MG63 (cell line): ENCODE measurements at regions not wholly inside any gene's neighbourhood (a gene's known extent, or its start where the extent isn't known, plus 50 kb on each side); places are given as distances from the start of the nearest gene placed in this dataset.
A peak's percentile ranks its signal among the peaks of the same experiment; 100 is the strongest.
"Not testable (repeated sequence)": the region's sequence is repeated elsewhere in the genome, so short reads cannot be mapped to it uniquely, and the experiment has no call there.

ENCODE experiments used
- DNase-seq: peaks from one replicate; pipeline ENCODE4 v3.0.0-alpha.2; 2020
- H3K27me3 ChIP-seq: fragments of 250-450 bp; sonication (Bioruptor Pico); 2 replicates; pipeline ENCODE4 v1.5.1; 2020; ENCODE audit warnings: mild to moderate bottlenecking, moderate library complexity
- H3K36me3 ChIP-seq: fragments of 250-450 bp; sonication (Bioruptor Pico); 2 replicates; pipeline ENCODE4 v1.5.1; 2020; ENCODE audit warnings: mild to moderate bottlenecking, moderate library complexity
- H3K4me3 ChIP-seq: fragments of 250-450 bp; sonication (Bioruptor Pico); 2 replicates; pipeline ENCODE4 v1.5.1; 2020; ENCODE audit warnings: mild to moderate bottlenecking, moderate library complexity
- H3K9me3 ChIP-seq: fragments of 250-450 bp; sonication (Bioruptor Pico); 2 replicates; pipeline ENCODE4 v1.5.1; 2020; ENCODE audit warnings: mild to moderate bottlenecking, moderate library complexity

GRCh38 chr5:143970159-143970558, 158.2 kb downstream of the HMHB1 start:
- Histone ChIP-seq H3K27me3 (no peaks in the 10 kb centered on the region), H3K9me3 (peaks cover 6% of the 10 kb centered on the region), H3K4me3 (no peak overlapping the region), H3K36me3 (no peaks in the 10 kb centered on the region)
- DNase-seq: no peak

- H3K27me3 ChIP-seq: no peaks in the 10 kb centered on the region
- no peak overlapping the region for H3K4me3 ChIP-seq
- H3K36me3 ChIP-seq: no peaks in the 10 kb centered on the region
- DNase-seq: no peak
- H3K9me3 ChIP-seq: peaks cover 6% of the 10 kb centered on the region
Observed at GRCh38 chr5:143972068-143972467, 160.1 kb downstream of the HMHB1 start.

GRCh38 chr5:143976055-143976454, 164.1 kb downstream of the HMHB1 start:
- Histone ChIP-seq H3K27me3 (no peaks in the 10 kb centered on the region), H3K36me3 (no peaks in the 10 kb centered on the region), H3K9me3 (peaks cover 3% of the 10 kb centered on the region), H3K4me3 (no peak overlapping the region)
- no peak for DNase-seq

GRCh38 chr5:143977891-143978461, 166.0 kb downstream of the HMHB1 start:
- Histone ChIP-seq H3K9me3 (no peaks in the 10 kb centered on the region; the same call in 1 of the 2 replicates), H3K36me3 (no peaks in the 10 kb centered on the region; the same call in 1 of the 2 replicates), H3K27me3 (no peaks in the 10 kb centered on the region), H3K4me3 (no peak overlapping the region)
- DNase-seq: peak; percentile 48

GRCh38 chr5:143979044-143979690, 167.2 kb downstream of the HMHB1 start:
- Histone ChIP-seq H3K4me3 (no peak overlapping the region), H3K36me3 (no peaks in the 10 kb centered on the region; the same call in 1 of the 2 replicates), H3K27me3 (no peaks in the 10 kb centered on the region), H3K9me3 (no peaks in the 10 kb centered on the region; the same call in 1 of the 2 replicates)
- peak; percentile 41 for DNase-seq

GRCh38 chr5:143980506-143980905, 168.5 kb downstream of the HMHB1 start:
- Histone ChIP-seq H3K4me3 (no peak overlapping the region), H3K9me3 (no peaks in the 10 kb centered on the region; the same call in 1 of the 2 replicates), H3K27me3 (no peaks in the 10 kb centered on the region), H3K36me3 (no peaks in the 10 kb centered on the region; the same call in 1 of the 2 replicates)
- no peak for DNase-seq

- H3K27me3 ChIP-seq, H3K4me3 ChIP-seq, H3K36me3 ChIP-seq, DNase-seq, H3K9me3 ChIP-seq: not testable (repeated sequence)
Observed at GRCh38 chr5:143982957-143983356, 171.0 kb downstream of the HMHB1 start.

- no peak overlapping the region for H3K4me3 ChIP-seq
- no peaks in the 10 kb centered on the region for H3K27me3 ChIP-seq
- 0 out of 2 replicates have a peak, but pooled peaks cover 5% of the 10 kb centered on the region for H3K9me3 ChIP-seq
- peak; percentile 87 for DNase-seq
- H3K36me3 ChIP-seq: no peaks in the 10 kb centered on the region; the same call in 1 of the 2 replicates
Observed at GRCh38 chr5:143985832-143986515, 174.0 kb downstream of the HMHB1 start.

GRCh38 chr5:143986516-143987212, 174.7 kb downstream of the HMHB1 start:
- 0 out of 2 replicates have a peak, but pooled peaks cover 5% of the 10 kb centered on the region for H3K9me3 ChIP-seq
- peak; percentile 80 for DNase-seq
- H3K4me3 ChIP-seq: no peak overlapping the region
- no peaks in the 10 kb centered on the region; the same call in 1 of the 2 replicates for H3K36me3 ChIP-seq
- no peaks in the 10 kb centered on the region for H3K27me3 ChIP-seq

GRCh38 chr5:143987264-143987663, 175.3 kb downstream of the HMHB1 start:
- no peaks in the 10 kb centered on the region; the same call in 1 of the 2 replicates for H3K36me3 ChIP-seq
- no peak overlapping the region for H3K4me3 ChIP-seq
- DNase-seq: no peak

GRCh38 chr5:143987751-143988560, 176.0 kb downstream of the HMHB1 start:
- no peak for DNase-seq
- H3K4me3 ChIP-seq: no peak overlapping the region
- 0 out of 2 replicates have a peak, but pooled peaks cover 5% of the 10 kb centered on the region for H3K9me3 ChIP-seq
- no peaks in the 10 kb centered on the region for H3K27me3 ChIP-seq
- no peaks in the 10 kb centered on the region; the same call in 1 of the 2 replicates for H3K36me3 ChIP-seq

More at GRCh38 chr5:143987264-143987663, 175.3 kb downstream of the HMHB1 start:
- Histone ChIP-seq H3K9me3 (0 out of 2 replicates have a peak, but pooled peaks cover 5% of the 10 kb centered on the region), H3K27me3 (no peaks in the 10 kb centered on the region)

- H3K36me3 ChIP-seq: no peaks in the 10 kb centered on the region
- H3K4me3 ChIP-seq: no peak overlapping the region
- 0 out of 2 replicates have a peak, but pooled peaks cover 5% of the 10 kb centered on the region for H3K9me3 ChIP-seq
- no peak for DNase-seq
- no peaks in the 10 kb centered on the region for H3K27me3 ChIP-seq
Observed at GRCh38 chr5:143992496-143992895, 178.0 kb downstream of the YIPF5 start.

GRCh38 chr5:144002876-144003275, 167.6 kb downstream of the YIPF5 start:
- H3K9me3 ChIP-seq: no peaks in the 10 kb centered on the region
- no peak overlapping the region for H3K4me3 ChIP-seq
- no peaks in the 10 kb centered on the region for H3K27me3 ChIP-seq
- no peaks in the 10 kb centered on the region for H3K36me3 ChIP-seq
- DNase-seq: no peak

GRCh38 chr5:144003636-144004035, 166.8 kb downstream of the YIPF5 start:
- no peaks in the 10 kb centered on the region for H3K36me3 ChIP-seq
- DNase-seq: no peak
- H3K9me3 ChIP-seq: no peaks in the 10 kb centered on the region

GRCh38 chr5:144004146-144004545, 166.3 kb downstream of the YIPF5 start:
- no peaks in the 10 kb centered on the region for H3K36me3 ChIP-seq
- no peak for DNase-seq
- H3K4me3 ChIP-seq: no peak overlapping the region
- H3K27me3 ChIP-seq: no peaks in the 10 kb centered on the region
- H3K9me3 ChIP-seq: no peaks in the 10 kb centered on the region

More at GRCh38 chr5:144003636-144004035, 166.8 kb downstream of the YIPF5 start:
- Histone ChIP-seq H3K4me3 (no peak overlapping the region), H3K27me3 (no peaks in the 10 kb centered on the region)

GRCh38 chr5:144004751-144005150, 165.7 kb downstream of the YIPF5 start:
- H3K36me3 ChIP-seq: no peaks in the 10 kb centered on the region
- no peak overlapping the region for H3K4me3 ChIP-seq
- no peak for DNase-seq
- H3K27me3 ChIP-seq: no peaks in the 10 kb centered on the region
- H3K9me3 ChIP-seq: peaks cover under 1% of the 10 kb centered on the region
